NB4 (cell line): ENCODE measurements at regions not wholly inside any gene's neighbourhood (a gene's known extent, or its start where the extent isn't known, plus 50 kb on each side); places are given as distances from the start of the nearest gene placed in this dataset.

ENCODE experiments used
- DNase-seq: peaks from one replicate; pipeline ENCODE4 v3.0.0; 2010; ENCODE audit warnings: low read depth
- H3K4me3 ChIP-seq: one replicate; pipeline ENCODE4 v1.5.1; 2011; ENCODE audit warnings: mild to moderate bottlenecking, low read depth, low read length, moderate library complexity
- MYC ChIP-seq: IDR thresholded peaks from 2 replicates; pipeline ENCODE4 v1.6.1; 2011; ENCODE audit warnings: low read depth, low read length
- POLR2A ChIP-seq: IDR thresholded peaks from 2 replicates; pipeline ENCODE4 v1.6.1; 2011; ENCODE audit warnings: mild to moderate bottlenecking; ENCODE audit not compliant: insufficient read length; ENCODE audit errors: extremely low read depth
- TF ChIP-seq, protein P1 (sequence below): IDR thresholded peaks from one replicate; pipeline ENCODE4 v1.5.1; 2012; ENCODE audit warnings: low read depth, low read length
- TF ChIP-seq, protein P2 (sequence below): IDR thresholded peaks from 2 replicates; pipeline ENCODE4 v1.6.1; 2011; ENCODE audit warnings: low read depth, low read length

DNA sequence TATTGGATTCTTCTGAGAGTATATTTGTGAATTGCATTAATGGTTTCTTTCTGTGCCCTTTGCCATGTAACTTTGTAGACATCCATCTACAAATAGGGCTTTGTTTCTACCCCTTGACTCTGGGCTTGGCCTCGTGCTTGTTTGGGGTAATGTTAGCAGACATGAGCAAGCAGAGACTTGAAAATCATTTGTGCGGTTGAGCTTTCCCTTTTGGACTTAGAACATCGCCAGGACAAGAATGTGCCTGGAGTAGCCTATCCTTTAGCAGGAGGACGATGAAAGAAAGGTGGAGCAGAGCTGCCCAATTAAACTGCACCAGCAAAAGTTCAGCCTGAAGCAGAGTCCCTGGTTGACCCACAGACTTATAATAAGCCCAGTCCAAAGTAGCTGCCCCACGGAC lies 785.9 kb downstream of the EPHA4 start:
- TF ChIP-seq, protein P1, sequence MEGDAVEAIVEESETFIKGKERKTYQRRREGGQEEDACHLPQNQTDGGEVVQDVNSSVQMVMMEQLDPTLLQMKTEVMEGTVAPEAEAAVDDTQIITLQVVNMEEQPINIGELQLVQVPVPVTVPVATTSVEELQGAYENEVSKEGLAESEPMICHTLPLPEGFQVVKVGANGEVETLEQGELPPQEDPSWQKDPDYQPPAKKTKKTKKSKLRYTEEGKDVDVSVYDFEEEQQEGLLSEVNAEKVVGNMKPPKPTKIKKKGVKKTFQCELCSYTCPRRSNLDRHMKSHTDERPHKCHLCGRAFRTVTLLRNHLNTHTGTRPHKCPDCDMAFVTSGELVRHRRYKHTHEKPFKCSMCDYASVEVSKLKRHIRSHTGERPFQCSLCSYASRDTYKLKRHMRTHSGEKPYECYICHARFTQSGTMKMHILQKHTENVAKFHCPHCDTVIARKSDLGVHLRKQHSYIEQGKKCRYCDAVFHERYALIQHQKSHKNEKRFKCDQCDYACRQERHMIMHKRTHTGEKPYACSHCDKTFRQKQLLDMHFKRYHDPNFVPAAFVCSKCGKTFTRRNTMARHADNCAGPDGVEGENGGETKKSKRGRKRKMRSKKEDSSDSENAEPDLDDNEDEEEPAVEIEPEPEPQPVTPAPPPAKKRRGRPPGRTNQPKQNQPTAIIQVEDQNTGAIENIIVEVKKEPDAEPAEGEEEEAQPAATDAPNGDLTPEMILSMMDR = no peak
- TF ChIP-seq MYC (no peak), POLR2A (no peak)
- TF ChIP-seq, protein P2, sequence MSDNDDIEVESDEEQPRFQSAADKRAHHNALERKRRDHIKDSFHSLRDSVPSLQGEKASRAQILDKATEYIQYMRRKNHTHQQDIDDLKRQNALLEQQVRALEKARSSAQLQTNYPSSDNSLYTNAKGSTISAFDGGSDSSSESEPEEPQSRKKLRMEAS = no peak
- no peak overlapping the region for H3K4me3 ChIP-seq
- DNase-seq = no peak

DNA sequence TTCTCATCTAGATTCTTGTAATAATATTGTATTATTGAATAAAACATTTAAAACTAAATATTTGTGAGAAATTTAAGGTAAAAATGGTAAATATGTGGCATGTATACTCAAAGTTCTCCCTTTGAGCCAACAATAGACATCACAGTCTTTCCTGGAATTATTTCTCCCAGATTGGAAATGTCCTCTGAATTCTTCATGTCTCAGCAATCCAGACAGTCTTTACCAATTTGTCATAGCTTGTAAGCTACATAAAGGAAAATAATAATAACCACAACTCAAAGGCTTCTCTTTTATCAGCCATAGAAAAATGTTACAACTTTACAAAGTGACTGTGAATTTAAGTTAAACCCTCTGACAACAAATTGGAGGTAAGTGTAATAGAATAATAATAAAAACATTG lies 784.9 kb downstream of the EPHA4 start:
- DNase-seq = no peak
- no peak overlapping the region for H3K4me3 ChIP-seq
- TF ChIP-seq, protein P1 = no peak
- TF ChIP-seq MYC = no peak
- TF ChIP-seq POLR2A = no peak
- TF ChIP-seq, protein P2 = no peak

DNA sequence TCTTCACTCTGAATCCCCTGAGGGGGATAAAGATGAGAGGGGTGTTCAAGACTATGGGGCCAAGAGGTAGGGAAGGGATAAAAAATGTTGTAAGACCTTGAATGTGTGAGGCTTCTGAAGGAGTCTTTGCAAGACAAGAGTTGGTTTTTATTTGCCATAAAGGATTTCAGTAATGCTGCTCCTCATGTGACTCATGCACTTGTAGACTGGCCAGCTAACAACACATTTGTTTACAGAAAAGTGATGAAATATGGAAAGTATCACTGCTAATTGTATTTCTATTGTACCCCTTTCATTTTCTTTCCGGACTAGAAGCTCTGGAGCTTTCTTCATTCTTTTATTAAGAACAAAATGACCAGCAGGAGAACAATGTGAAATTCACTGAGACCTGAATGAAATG lies 782.1 kb downstream of the EPHA4 start:
- no peak overlapping the region for H3K4me3 ChIP-seq
- DNase-seq = no peak
- TF ChIP-seq, protein P2 = no peak
- TF ChIP-seq MYC (no peak), POLR2A (no peak)
- TF ChIP-seq, protein P1 = no peak

DNA sequence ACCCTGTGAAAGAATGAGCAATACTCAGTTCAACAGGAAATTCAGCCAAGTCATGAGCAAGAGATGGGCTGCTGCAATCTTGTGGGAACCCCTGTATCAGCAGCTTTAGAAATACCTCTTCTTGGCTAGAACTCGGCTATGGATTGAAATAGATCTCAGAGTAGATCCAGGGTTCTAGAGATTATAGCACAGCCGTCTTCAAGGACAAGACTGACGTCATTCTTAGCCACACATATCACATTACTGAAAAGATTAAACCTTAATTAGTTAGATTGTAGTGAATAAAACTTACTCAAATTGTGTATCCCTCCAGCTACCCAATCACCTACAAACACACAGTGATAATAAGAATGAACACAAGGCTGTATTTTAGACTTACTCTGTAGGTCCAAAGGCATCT lies 776.4 kb downstream of the EPHA4 start:
- no peak for TF ChIP-seq MYC
- TF ChIP-seq, protein P2 = no peak
- TF ChIP-seq, protein P1 = no peak
- no peak for TF ChIP-seq POLR2A
- no peak for DNase-seq

DNA sequence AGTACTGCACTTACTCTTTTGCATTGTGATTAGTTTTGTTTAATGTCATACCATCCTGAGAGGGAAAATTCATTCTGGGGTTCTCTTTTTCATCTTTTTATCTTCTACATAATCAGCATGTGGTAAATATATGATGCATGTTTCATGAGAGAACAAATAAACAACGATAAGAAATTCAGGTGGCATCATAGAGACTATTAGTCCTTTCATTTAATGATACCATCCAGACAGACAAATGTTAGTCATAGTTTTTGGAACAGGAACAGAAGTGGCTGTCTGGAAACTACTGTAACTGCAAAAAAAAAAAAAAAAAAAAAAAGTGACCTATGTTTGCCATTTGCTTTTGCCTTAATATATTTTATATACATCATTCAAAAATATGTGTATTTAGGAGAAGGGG lies 761.0 kb downstream of the EPHA4 start:
- no peak overlapping the region for H3K4me3 ChIP-seq
- TF ChIP-seq, protein P2 = no peak
- TF ChIP-seq, protein P1 = no peak
- TF ChIP-seq MYC (no peak), POLR2A (no peak)
- DNase-seq = no peak

More for the DNA sequence above, 776.4 kb downstream of the EPHA4 start:
- H3K4me3 ChIP-seq = no peak overlapping the region
